ENCODE measurements at regions not wholly inside any gene's neighbourhood (a gene's known extent, or its start where the extent isn't known, plus 50 kb on each side); places are given as distances from the start of the nearest gene placed in this dataset.

GRCh38 chr5:2946315-2946714, 194.8 kb upstream of the IRX2 start:
- Histone ChIP-seq H3K36me3 (no peaks in the 10 kb centered on the region), H3K9me3 (no peaks in the 10 kb centered on the region), H3K4me3 (no peak overlapping the region), H3K4me1 (no peaks in the 10 kb centered on the region), H3K27me3 (no peaks in the 10 kb centered on the region), H3K27ac (no peak overlapping the region)
- ATAC-seq (no peak), DNase-seq (no peak)
- no peak for TF ChIP-seq CTCF (IDR thresholded peaks at IDR 0.05)
- intact Hi-C loops (cut with DNase I): no loop called here

GRCh38 chr5:2936413-2936812, 184.9 kb upstream of the IRX2 start:
- no peak for TF ChIP-seq CTCF (IDR thresholded peaks at IDR 0.05)
- H3K27ac ChIP-seq: no peak overlapping the region
- no peaks in the 10 kb centered on the region for H3K36me3 ChIP-seq
- no peaks in the 10 kb centered on the region for H3K9me3 ChIP-seq
- DNase-seq (no peak), ATAC-seq (no peak)
- intact Hi-C loops (cut with DNase I): no loop called here
- no peaks in the 10 kb centered on the region for H3K27me3 ChIP-seq
- H3K4me1 ChIP-seq: no peaks in the 10 kb centered on the region
- no peak overlapping the region for H3K4me3 ChIP-seq

GRCh38 chr5:2929779-2930178, 178.3 kb upstream of the IRX2 start:
- H3K4me3 ChIP-seq: no peak overlapping the region
- no peaks in the 10 kb centered on the region for H3K4me1 ChIP-seq
- ATAC-seq: peak; percentile 35
- no peaks in the 10 kb centered on the region for H3K27me3 ChIP-seq
- no peaks in the 10 kb centered on the region for H3K36me3 ChIP-seq
- DNase-seq: no peak
- H3K9me3 ChIP-seq: no peaks in the 10 kb centered on the region
- TF ChIP-seq CTCF (IDR thresholded peaks at IDR 0.05): no peak
- intact Hi-C loops (cut with DNase I): no loop called here
- no peak overlapping the region for H3K27ac ChIP-seq

- intact Hi-C loops (cut with DNase I): no loop called here
- no peak for DNase-seq
Observed at GRCh38 chr5:2921651-2922050, 170.2 kb upstream of the IRX2 start.

GRCh38 chr5:2921176-2921575, 169.7 kb upstream of the IRX2 start:
- H3K27me3 ChIP-seq: no peaks in the 10 kb centered on the region
- intact Hi-C loops (cut with DNase I): no loop called here
- no peak overlapping the region for H3K27ac ChIP-seq
- H3K36me3 ChIP-seq: no peaks in the 10 kb centered on the region
- ATAC-seq (no peak), DNase-seq (no peak)
- H3K4me3 ChIP-seq: no peak overlapping the region
- H3K4me1 ChIP-seq: no peaks in the 10 kb centered on the region
- no peak for TF ChIP-seq CTCF (IDR thresholded peaks at IDR 0.05)
- no peaks in the 10 kb centered on the region for H3K9me3 ChIP-seq

More at GRCh38 chr5:2921651-2922050, 170.2 kb upstream of the IRX2 start:
- ATAC-seq: no peak
- TF ChIP-seq CTCF (IDR thresholded peaks at IDR 0.05): no peak
- Histone ChIP-seq H3K27ac (no peak overlapping the region), H3K9me3 (no peaks in the 10 kb centered on the region), H3K36me3 (no peaks in the 10 kb centered on the region), H3K4me1 (no peaks in the 10 kb centered on the region), H3K27me3 (no peaks in the 10 kb centered on the region), H3K4me3 (no peak overlapping the region)

GRCh38 chr5:2920312-2920711, 168.8 kb upstream of the IRX2 start:
- DNase-seq (no peak), ATAC-seq (no peak)
- no peaks in the 10 kb centered on the region for H3K9me3 ChIP-seq
- no peaks in the 10 kb centered on the region for H3K36me3 ChIP-seq
- H3K4me1 ChIP-seq: no peaks in the 10 kb centered on the region
- no peak overlapping the region for H3K27ac ChIP-seq
- no peaks in the 10 kb centered on the region for H3K27me3 ChIP-seq
- no peak for TF ChIP-seq CTCF (IDR thresholded peaks at IDR 0.05)
- H3K4me3 ChIP-seq: no peak overlapping the region
- intact Hi-C loops (cut with DNase I): no loop called here

Measured in upper lobe of right lung (tissue), 1 donor.